Sigmoid colon (tissue), 4 donors: ENCODE measurements at regions not wholly inside any gene's neighbourhood (a gene's known extent, or its start where the extent isn't known, plus 50 kb on each side); places are given as distances from the start of the nearest gene placed in this dataset.

Source experiments
- POLR2A ChIP-seq, 2 donors: fragments of 450-650 bp; IDR thresholded peaks; one replicate each; pipeline ENCODE4 v1.6.1; 2016; ENCODE audit warnings: antibody characterized with exemption in 2 of 2, mild to moderate bottlenecking in 2 of 2, moderate library complexity in 2 of 2
- POLR2AphosphoS5 ChIP-seq, 4 donors: sonication (generic); formaldehyde crosslinking; IDR thresholded peaks; one replicate each; pipeline ENCODE4 v1.6.1; 2017; ENCODE audit warnings: antibody characterized with exemption in 4 of 4
- TF ChIP-seq, protein P1 (sequence below), 4 experiments: fragments of 450-650 bp in 3 of 4; fragments of 200-600 bp in 1 of 4; IDR thresholded peaks; one replicate each; pipeline ENCODE4 v1.5.1; 2016 to 2019; ENCODE audit warnings: antibody characterized with exemption in 4 of 4, mild to moderate bottlenecking in 3 of 4, moderate library complexity in 2 of 4

- TF ChIP-seq, protein P1, sequence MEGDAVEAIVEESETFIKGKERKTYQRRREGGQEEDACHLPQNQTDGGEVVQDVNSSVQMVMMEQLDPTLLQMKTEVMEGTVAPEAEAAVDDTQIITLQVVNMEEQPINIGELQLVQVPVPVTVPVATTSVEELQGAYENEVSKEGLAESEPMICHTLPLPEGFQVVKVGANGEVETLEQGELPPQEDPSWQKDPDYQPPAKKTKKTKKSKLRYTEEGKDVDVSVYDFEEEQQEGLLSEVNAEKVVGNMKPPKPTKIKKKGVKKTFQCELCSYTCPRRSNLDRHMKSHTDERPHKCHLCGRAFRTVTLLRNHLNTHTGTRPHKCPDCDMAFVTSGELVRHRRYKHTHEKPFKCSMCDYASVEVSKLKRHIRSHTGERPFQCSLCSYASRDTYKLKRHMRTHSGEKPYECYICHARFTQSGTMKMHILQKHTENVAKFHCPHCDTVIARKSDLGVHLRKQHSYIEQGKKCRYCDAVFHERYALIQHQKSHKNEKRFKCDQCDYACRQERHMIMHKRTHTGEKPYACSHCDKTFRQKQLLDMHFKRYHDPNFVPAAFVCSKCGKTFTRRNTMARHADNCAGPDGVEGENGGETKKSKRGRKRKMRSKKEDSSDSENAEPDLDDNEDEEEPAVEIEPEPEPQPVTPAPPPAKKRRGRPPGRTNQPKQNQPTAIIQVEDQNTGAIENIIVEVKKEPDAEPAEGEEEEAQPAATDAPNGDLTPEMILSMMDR (IDR thresholded peaks at IDR 0.05), result no peak
- TF ChIP-seq POLR2A (IDR thresholded peaks at IDR 0.05) (no peak), POLR2AphosphoS5 (IDR thresholded peaks at IDR 0.05) (no peak)
Measured at GRCh38 chr2:164281896-164282295, 339.4 kb downstream of the GRB14 start.
